HG02981 (cell line): ENCODE measurements at regions not wholly inside any gene's neighbourhood (a gene's known extent, or its start where the extent isn't known, plus 50 kb on each side); places are given as distances from the start of the nearest gene placed in this dataset.

Experiments used
- ATAC-seq: cut with Tn5 transposase; IDR thresholded peaks from one replicate; pipeline ENCODE4 v1.9.1; 2021; ENCODE audit warnings: mild to moderate bottlenecking, moderate library complexity; ENCODE audit not compliant: unreplicated experiment

- ATAC-seq, result no peak
Measured at GRCh38 chr2:8165550-8165949, 516.3 kb upstream of the ID2 start.

GRCh38 chr2:8168022-8168717 is 513.7 kb upstream of the ID2 start:
- no peak for ATAC-seq

GRCh38 chr2:8168876-8169424 is 512.9 kb upstream of the ID2 start:
- no peak for ATAC-seq

GRCh38 chr2:8169443-8169842 is 512.4 kb upstream of the ID2 start:
- no peak for ATAC-seq

- no peak for ATAC-seq
Measured at GRCh38 chr2:8170552-8171327, 511.1 kb upstream of the ID2 start.

- no peak for ATAC-seq
Measured at GRCh38 chr2:8171608-8172007, 510.2 kb upstream of the ID2 start.

- no peak for ATAC-seq
Measured at GRCh38 chr2:8172661-8173060, 509.2 kb upstream of the ID2 start.

GRCh38 chr2:8174641-8175257 is 507.1 kb upstream of the ID2 start:
- ATAC-seq, result no peak

GRCh38 chr2:8176887-8177286 is 505.0 kb upstream of the ID2 start:
- ATAC-seq, result no peak

GRCh38 chr2:8177566-8177965 is 504.3 kb upstream of the ID2 start:
- ATAC-seq, result no peak

- no peak for ATAC-seq
Measured at GRCh38 chr2:8178911-8179310, 502.9 kb upstream of the ID2 start.

- ATAC-seq, result no peak
Measured at GRCh38 chr2:8189316-8189715, 492.5 kb upstream of the ID2 start.

GRCh38 chr2:8190279-8190678 is 491.6 kb upstream of the ID2 start:
- no peak for ATAC-seq

- no peak for ATAC-seq
Measured at GRCh38 chr2:8191427-8191826, 490.4 kb upstream of the ID2 start.

- ATAC-seq, result no peak
Measured at GRCh38 chr2:8193146-8193545, 488.7 kb upstream of the ID2 start.

- ATAC-seq, result no peak
Measured at GRCh38 chr2:8193686-8194615, 487.9 kb upstream of the ID2 start.

- ATAC-seq, result no peak
Measured at GRCh38 chr2:8195784-8196183, 486.1 kb upstream of the ID2 start.

- ATAC-seq, result no peak
Measured at GRCh38 chr2:8196316-8196715, 485.5 kb upstream of the ID2 start.

- no peak for ATAC-seq
Measured at GRCh38 chr2:8197101-8197500, 484.8 kb upstream of the ID2 start.

GRCh38 chr2:8197825-8198224 is 484.0 kb upstream of the ID2 start:
- no peak for ATAC-seq
